ENCODE measurements at regions not wholly inside any gene's neighbourhood (a gene's known extent, or its start where the extent isn't known, plus 50 kb on each side); places are given as distances from the start of the nearest gene placed in this dataset.

DNA sequence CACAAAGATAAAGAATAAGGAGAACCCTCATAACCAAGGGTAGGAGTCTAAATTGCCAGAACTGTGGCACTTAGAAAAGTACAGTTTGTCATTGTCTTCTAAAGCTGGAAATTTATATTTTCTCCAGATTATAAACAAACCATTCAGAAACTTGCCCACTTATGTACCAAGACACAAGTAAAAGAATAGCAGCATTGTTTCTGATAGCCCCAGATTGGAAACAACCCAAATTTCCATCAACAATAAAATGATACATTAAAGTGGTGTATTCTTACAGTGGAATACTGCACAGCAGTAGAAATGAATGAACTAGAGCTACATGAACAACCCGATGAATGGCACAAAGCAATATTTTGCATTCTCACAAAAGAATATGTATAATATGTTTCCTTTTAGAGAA is 63.1 kb upstream of the PDHA1 start:
- TF ChIP-seq, protein P1, sequence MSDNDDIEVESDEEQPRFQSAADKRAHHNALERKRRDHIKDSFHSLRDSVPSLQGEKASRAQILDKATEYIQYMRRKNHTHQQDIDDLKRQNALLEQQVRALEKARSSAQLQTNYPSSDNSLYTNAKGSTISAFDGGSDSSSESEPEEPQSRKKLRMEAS (IDR thresholded peaks at IDR 0.05; ENCODE audit: insufficient read depth, insufficient read length), result no peak
- TF ChIP-seq JUN (IDR thresholded peaks at IDR 0.05; ENCODE audit: borderline replicate concordance, insufficient read depth, insufficient read length, low read depth), result no peak
- TF ChIP-seq, protein P2, sequence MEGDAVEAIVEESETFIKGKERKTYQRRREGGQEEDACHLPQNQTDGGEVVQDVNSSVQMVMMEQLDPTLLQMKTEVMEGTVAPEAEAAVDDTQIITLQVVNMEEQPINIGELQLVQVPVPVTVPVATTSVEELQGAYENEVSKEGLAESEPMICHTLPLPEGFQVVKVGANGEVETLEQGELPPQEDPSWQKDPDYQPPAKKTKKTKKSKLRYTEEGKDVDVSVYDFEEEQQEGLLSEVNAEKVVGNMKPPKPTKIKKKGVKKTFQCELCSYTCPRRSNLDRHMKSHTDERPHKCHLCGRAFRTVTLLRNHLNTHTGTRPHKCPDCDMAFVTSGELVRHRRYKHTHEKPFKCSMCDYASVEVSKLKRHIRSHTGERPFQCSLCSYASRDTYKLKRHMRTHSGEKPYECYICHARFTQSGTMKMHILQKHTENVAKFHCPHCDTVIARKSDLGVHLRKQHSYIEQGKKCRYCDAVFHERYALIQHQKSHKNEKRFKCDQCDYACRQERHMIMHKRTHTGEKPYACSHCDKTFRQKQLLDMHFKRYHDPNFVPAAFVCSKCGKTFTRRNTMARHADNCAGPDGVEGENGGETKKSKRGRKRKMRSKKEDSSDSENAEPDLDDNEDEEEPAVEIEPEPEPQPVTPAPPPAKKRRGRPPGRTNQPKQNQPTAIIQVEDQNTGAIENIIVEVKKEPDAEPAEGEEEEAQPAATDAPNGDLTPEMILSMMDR (IDR thresholded peaks at IDR 0.05; ENCODE audit: extremely low read depth in 1 of 2, insufficient read depth in 1 of 2, low read depth in 1 of 2, low read length in 2 of 2), result no peak
- TF ChIP-seq EZH2 (IDR thresholded peaks at IDR 0.05; ENCODE audit: borderline replicate concordance, low read depth, low read length, severe bottlenecking), result no peak
- TF ChIP-seq MYC (IDR thresholded peaks at IDR 0.05; ENCODE audit: low read depth, low read length), result no peak
- no peak for TF ChIP-seq GATA2 (IDR thresholded peaks at IDR 0.05; ENCODE audit: insufficient read depth, insufficient read length, low read depth, low read length)
- TF ChIP-seq FOS (IDR thresholded peaks at IDR 0.05; ENCODE audit: borderline replicate concordance, insufficient read depth, low read length), result no peak
- TF ChIP-seq POLR2AphosphoS5 (IDR thresholded peaks at IDR 0.05; ENCODE audit: insufficient read depth, low read depth, low read length), result no peak
- TF ChIP-seq POLR2A (IDR thresholded peaks at IDR 0.05; ENCODE audit: low read depth, low read length), result no peak
- Histone ChIP-seq H3K79me2 (ENCODE audit: control insufficient read depth, insufficient read depth, low read length) (no peaks in the 10 kb centered on the region), H3K4me1 (ENCODE audit: control insufficient read depth, extremely low read depth, insufficient read depth, low read length) (no peaks in the 10 kb centered on the region), H4K20me1 (replicated peaks; ENCODE audit: control insufficient read depth, extremely low read depth, insufficient read depth, low read length) (no peaks in the 10 kb centered on the region), H3K27ac (ENCODE audit: insufficient read depth, low read depth, low read length) (no peak overlapping the region), H2AFZ (ENCODE audit: low read depth, low read length) (no peak overlapping the region), H3K36me3 (ENCODE audit: control insufficient read depth in 2 of 2, extremely low read depth in 1 of 2, insufficient read depth in 2 of 2, low read length in 2 of 2) (no peaks in the 10 kb centered on the region), H3K9me1 (replicated peaks; ENCODE audit: control insufficient read depth, extremely low read depth, insufficient read depth, low read length) (no peaks in the 10 kb centered on the region), H3K27me3 (ENCODE audit: control insufficient read depth in 2 of 2, insufficient read depth in 2 of 2, low read length in 2 of 2) (no peaks in the 10 kb centered on the region), H3K4me2 (ENCODE audit: insufficient read depth, low read length) (no peak overlapping the region), H3K4me3 (replicated peaks in 1 of 3; ENCODE audit: insufficient read depth in 1 of 3, low read depth in 1 of 3, low read length in 3 of 3) (no peak overlapping the region), H3K9ac (replicated peaks; ENCODE audit: extremely low read depth, insufficient read depth, low read length) (no peak overlapping the region), H3K9me3 (replicated peaks; ENCODE audit: control insufficient read depth, insufficient read depth, low read length) (no peaks in the 10 kb centered on the region)
- BruUV-seq (replicated peaks), result no TSS peak
- CTCF ChIA-PET, result no interaction called here
- FAIRE-seq (no peak), DNase-seq (ENCODE audit: low read depth, low spot score) (no peak)
- dilution Hi-C loops (cut with MboI; ENCODE audit: extremely low pct_ligation_motif_present, low sequenced_read_pairs), result no loop called here
- intact Hi-C loops (cut with micrococcal nuclease), result no loop called here
- POLR2A ChIA-PET, result no interaction called here
